Lower leg skin (tissue), 3 donors: ENCODE measurements at regions not wholly inside any gene's neighbourhood (a gene's known extent, or its start where the extent isn't known, plus 50 kb on each side); places are given as distances from the start of the nearest gene placed in this dataset.

ENCODE experiments used
- CTCF ChIP-seq, 3 donors: fragments of 450-650 bp; IDR thresholded peaks; one replicate each; pipeline ENCODE4 v1.5.1; 2016; ENCODE audit warnings: antibody characterized with exemption in 3 of 3, mild to moderate bottlenecking in 3 of 3, moderate library complexity in 2 of 3
- POLR2A ChIP-seq, 2 donors: fragments of 450-650 bp; IDR thresholded peaks; one replicate each; pipeline ENCODE4 v1.6.1; 2016 to 2017; ENCODE audit warnings: antibody characterized with exemption in 2 of 2, mild to moderate bottlenecking in 1 of 2, moderate library complexity in 1 of 2

DNA sequence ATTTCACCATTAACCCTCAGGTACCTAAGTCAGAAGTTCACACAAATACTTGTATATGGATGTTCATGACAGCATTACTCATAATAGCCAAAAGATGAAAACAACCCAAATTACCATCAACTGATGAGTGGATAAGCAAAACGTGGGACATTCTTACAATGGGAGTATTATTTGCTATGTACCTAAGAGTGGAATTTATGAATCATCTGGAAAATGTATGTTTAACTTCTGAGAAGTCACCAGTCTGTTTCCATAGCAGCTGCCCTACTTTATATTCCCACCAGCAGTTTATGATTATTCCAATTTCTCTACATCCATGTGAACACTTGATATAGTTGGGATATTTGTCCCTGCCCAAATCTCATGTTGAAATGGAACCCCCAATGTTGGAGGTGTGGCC lies 1478.9 kb downstream of the PCDH19 start:
- TF ChIP-seq CTCF (IDR thresholded peaks at IDR 0.05): no peak
- TF ChIP-seq POLR2A (IDR thresholded peaks at IDR 0.05): no peak
